Esophagus (tissue), 2 donors: ENCODE measurements at regions not wholly inside any gene's neighbourhood (a gene's known extent, or its start where the extent isn't known, plus 50 kb on each side); places are given as distances from the start of the nearest gene placed in this dataset.
"Not testable (repeated sequence)": the region's sequence is repeated elsewhere in the genome, so short reads cannot be mapped to it uniquely, and the experiment has no call there.

Experiments used
- H3K27ac ChIP-seq, 2 donors: one replicate each; pipeline ENCODE4 v1.5.1; 2013; ENCODE audit warnings: low read depth in 2 of 2, mild to moderate bottlenecking in 2 of 2, inconsistent platforms in 1 of 2, low read length in 1 of 2, moderate library complexity in 1 of 2
- H3K27me3 ChIP-seq, 2 donors: one replicate each; pipeline ENCODE4 v1.6.1; 2013; ENCODE audit warnings: low read length in 2 of 2, control low read depth in 1 of 2, mild to moderate bottlenecking in 1 of 2; ENCODE audit not compliant: insufficient read depth in 2 of 2, control insufficient read depth in 1 of 2
- H3K36me3 ChIP-seq, 2 donors: one replicate each; pipeline ENCODE4 v1.6.1; 2013; ENCODE audit warnings: low read length in 1 of 2; ENCODE audit not compliant: control insufficient read depth in 2 of 2, insufficient read depth in 2 of 2
- H3K4me1 ChIP-seq, 2 donors: one replicate each; pipeline ENCODE4 v1.6.1; 2013; ENCODE audit warnings: low read length in 1 of 2; ENCODE audit not compliant: control insufficient read depth in 2 of 2, insufficient read depth in 2 of 2
- H3K4me3 ChIP-seq, 2 donors: one replicate each; pipeline ENCODE4 v1.5.1; 2013; ENCODE audit warnings: low read length in 2 of 2, mild to moderate bottlenecking in 2 of 2, low read depth in 1 of 2, moderate library complexity in 1 of 2
- H3K9me3 ChIP-seq, 2 donors: one replicate each; pipeline ENCODE4 v1.6.1; 2013; ENCODE audit warnings: mild to moderate bottlenecking in 2 of 2, low read depth in 1 of 2, low read length in 1 of 2, moderate library complexity in 1 of 2; ENCODE audit not compliant: control insufficient read depth in 2 of 2, insufficient read depth in 1 of 2
- WGBS, 2 donors: extraction: QIAGEN DNeasy Blood & Tissue Kit; methylation state at CpG; one replicate each; pipeline ENCODE4 v1.1.7; 2013; 5-methylcytosine and 5-hydroxymethylcytosine counted together
- donor health status: healthy with polysubstance abuse.
- donor health status: Bipolar disorder and iron deficiency.

DNA sequence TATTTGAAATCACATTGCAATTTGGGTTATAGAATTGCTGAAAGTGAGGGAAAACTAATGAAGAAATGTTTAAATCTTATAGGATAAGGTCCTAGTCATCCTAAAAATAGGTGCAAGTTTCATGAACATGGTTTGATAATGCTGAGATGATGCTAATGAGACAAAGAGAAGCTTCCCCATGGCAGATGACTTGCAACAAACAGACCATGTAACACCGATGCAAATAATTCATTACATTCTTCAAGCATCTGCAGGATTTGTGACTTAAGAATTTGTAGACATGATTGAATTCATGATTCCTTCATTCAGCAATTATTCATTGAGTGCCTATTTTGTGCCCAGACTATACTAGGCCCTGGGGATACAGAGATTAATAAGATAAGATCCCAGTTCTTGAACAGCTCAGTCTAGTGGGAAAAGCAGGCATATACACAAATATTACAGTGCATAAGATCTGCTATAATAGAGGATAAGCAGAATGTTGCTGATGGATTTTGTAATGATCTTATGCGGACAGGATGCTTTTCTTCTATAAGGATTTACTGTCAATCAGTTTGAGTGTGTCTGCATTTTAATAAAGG is 367.9 kb upstream of the GBE1 start:
- no peaks in the 10 kb centered on the region for H3K4me1 ChIP-seq
- 63 to 69% methylated on average over 2 of the region's 2 CpGs for WGBS, 2 donors
- H3K27me3 ChIP-seq: no peaks in the 10 kb centered on the region
- H3K36me3 ChIP-seq: no peaks in the 10 kb centered on the region
- H3K4me3 ChIP-seq: no peak overlapping the region
- no peak overlapping the region for H3K27ac ChIP-seq
- H3K9me3 ChIP-seq: no peaks in the 10 kb centered on the region

DNA sequence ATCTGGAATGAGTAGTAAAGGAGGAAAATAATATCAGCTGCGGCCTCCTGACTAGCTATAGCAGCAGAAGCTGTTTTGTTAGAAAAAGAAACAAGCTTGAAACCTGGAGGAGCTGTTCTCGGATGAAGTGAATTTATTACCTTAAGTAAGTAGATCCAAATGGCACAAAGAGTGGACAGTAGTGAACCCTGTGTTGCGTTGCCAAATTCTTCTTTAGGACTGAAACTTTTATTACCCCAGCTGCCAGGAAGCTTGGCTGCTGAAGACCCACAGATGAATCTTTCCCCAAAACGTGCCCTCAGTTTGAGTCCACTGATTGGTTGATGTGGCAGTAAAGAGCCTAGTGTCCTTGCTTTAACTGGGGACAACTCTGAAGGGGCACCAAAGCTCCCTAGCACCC is 366.8 kb upstream of the GBE1 start:
- no peaks in the 10 kb centered on the region for H3K27me3 ChIP-seq
- no peak overlapping the region for H3K4me3 ChIP-seq
- 80 to 86% methylated on average over 4 of the region's 4 CpGs for WGBS, 2 donors
- no peaks in the 10 kb centered on the region for H3K36me3 ChIP-seq
- H3K27ac ChIP-seq: no peak overlapping the region
- H3K9me3 ChIP-seq: no peaks in the 10 kb centered on the region
- H3K4me1 ChIP-seq: no peaks in the 10 kb centered on the region

DNA sequence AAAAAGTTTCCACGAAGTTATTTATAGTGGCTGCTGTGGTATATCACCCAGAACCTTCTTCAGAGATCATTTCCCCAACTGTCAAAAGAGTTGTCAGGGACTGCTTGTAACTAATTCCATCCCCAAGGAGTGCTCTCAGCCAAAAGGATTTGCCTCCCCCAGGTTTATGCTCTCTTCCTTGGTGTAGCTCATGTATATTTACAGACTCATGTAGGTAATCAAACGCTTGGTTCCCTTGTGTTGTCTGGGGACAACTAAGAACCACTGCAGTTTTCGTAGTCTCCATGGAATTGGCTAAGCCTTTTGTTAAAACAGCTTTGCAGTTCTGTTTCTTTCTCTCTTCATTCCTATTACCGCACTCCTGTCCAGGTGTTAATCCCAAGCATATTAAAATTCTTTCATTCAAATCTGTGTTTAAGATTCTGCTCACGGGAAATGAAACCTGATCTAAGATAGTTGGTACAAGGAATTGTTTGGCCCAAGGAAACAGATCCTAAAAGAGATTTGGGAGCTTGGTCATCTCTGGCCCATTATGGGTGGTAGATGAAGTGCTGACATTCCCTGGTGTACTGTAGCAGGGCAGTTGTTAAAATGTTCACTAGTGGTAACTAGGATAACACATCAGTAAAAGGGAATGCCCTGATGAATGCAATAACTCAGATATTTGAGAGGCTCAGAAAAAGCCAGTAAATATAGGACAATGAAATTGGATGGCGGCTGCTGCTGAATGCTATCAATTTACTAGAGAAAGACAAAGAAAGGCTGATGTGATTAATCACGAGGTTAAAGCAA is 361.3 kb upstream of the GBE1 start:
- WGBS, 2 donors: 84 to 86% methylated on average over 7 of the region's 7 CpGs
- no peak overlapping the region for H3K4me3 ChIP-seq
- H3K27ac ChIP-seq: no peak overlapping the region
- H3K9me3 ChIP-seq: no peaks in the 10 kb centered on the region
- no peaks in the 10 kb centered on the region for H3K36me3 ChIP-seq
- no peaks in the 10 kb centered on the region for H3K27me3 ChIP-seq
- no peaks in the 10 kb centered on the region for H3K4me1 ChIP-seq

DNA sequence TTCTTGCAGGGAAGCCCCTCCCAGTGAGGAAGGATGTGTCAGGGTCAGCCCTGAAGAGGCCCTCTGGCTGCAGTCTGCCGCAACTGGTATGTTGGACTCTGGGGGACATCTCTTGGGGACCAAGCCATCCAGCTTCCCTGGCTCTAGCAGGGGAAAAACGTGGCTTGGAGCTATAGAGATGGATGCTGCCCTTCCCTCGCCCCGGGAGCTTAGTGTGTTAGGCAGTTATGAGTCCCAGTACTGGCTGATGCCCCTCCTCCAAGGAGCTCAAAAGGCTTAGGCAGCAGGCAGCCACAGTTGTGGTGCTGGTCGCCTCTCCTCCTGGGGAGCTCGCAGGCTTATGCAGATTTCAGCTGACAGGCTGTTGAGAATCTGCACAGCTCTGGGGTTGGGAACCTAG is 353.1 kb upstream of the GBE1 start:
- H3K9me3 ChIP-seq: no peaks in the 10 kb centered on the region
- H3K27me3 ChIP-seq: no peaks in the 10 kb centered on the region
- H3K4me1 ChIP-seq: no peaks in the 10 kb centered on the region
- H3K36me3 ChIP-seq: no peaks in the 10 kb centered on the region
- no peak overlapping the region for H3K27ac ChIP-seq
- H3K4me3 ChIP-seq: no peak overlapping the region
- 71 to 82% methylated on average over 6 of the region's 6 CpGs for WGBS, 2 donors

DNA sequence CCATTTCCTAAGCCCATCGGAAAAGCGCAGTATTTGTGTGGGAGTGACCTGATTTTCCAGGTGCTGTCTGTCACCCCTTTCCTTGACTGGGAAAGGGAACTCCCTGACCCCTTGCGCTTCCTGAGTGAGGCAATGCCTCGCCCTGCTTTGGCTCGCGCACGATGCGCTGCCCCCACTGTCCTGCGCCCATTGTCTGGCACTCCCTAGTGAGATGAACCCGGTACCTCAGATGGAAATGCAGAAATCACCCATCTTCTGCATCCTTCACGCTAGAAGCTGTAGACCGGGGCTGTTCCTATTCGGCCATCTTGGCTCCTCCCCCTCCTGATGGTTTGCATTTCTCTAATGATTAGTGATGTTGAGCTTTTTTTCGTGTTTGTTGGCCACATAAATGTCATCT is 349.3 kb upstream of the GBE1 start:
- H3K27me3 ChIP-seq, H3K27ac ChIP-seq, H3K36me3 ChIP-seq, H3K4me3 ChIP-seq, H3K9me3 ChIP-seq, H3K4me1 ChIP-seq: not testable (repeated sequence)
- 88 to 95% methylated on average over 9 to 14 of the region's 14 CpGs for WGBS, 2 donors

DNA sequence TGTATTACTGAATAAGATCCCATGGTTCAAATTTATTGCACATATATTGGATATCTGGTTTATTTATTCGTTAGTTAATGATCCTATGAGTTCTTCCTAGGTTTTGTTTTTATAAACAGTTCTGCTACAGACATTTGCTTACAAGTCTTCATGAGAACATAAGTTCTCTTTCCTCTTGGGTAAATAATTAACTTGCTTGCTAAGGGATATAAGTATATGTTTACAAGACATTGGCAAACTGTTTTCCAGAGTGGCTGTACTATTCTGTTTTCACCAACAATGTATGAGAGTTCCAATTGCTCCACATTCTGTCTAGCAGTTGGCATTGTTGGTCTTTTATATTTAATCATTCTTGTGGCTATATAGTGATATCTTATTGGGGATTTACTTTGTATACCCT is 341.8 kb upstream of the GBE1 start:
- Histone ChIP-seq H3K27ac (no peak overlapping the region), H3K4me1 (no peaks in the 10 kb centered on the region), H3K36me3 (no peaks in the 10 kb centered on the region), H3K9me3 (no peaks in the 10 kb centered on the region), H3K4me3 (no peak overlapping the region), H3K27me3 (no peaks in the 10 kb centered on the region)
- WGBS, 2 donors: 77 to 85% methylated on average over 1 of the region's 1 CpG

DNA sequence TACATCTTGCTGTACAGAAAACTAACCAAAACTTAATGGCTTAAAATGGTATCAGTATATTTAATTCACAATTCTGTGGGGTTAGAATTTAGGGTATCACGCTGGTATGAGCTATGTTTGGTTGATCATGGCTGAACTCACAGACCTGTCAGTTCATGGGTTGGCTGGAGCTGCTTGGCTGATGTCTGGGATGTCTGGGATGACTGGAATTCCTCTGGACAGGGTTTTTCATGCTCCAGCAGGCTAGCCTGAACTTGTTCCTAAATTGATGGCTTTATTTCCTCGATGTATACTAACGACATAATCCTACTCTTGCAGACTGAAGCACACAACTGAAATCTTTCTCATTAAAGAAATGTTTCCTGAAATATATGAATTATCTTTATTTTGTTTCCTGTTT is 338.9 kb upstream of the GBE1 start:
- no peaks in the 10 kb centered on the region for H3K9me3 ChIP-seq
- no peaks in the 10 kb centered on the region for H3K36me3 ChIP-seq
- no peaks in the 10 kb centered on the region for H3K27me3 ChIP-seq
- 40 to 64% methylated on average over 3 of the region's 3 CpGs for WGBS, 2 donors
- no peak overlapping the region for H3K27ac ChIP-seq
- no peak overlapping the region for H3K4me3 ChIP-seq
- H3K4me1 ChIP-seq: no peaks in the 10 kb centered on the region

DNA sequence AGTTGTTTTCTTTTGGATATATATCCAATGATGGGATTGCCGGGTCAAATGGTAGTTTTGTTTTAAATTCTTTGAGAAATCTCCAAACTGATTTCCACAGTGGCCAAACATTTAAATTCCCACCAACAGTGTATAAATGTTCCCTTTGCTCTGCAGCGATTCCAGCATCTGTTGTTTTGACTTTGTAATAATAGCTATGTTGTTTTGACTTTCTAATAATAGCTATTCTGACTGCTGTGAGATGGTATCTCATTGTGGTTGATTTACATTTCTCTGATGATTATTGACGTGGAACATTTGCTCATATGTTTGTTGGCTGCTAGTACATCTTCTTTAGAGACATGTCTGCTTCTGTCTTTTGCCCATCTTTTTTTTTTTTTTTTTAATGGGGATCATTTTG is 332.2 kb upstream of the GBE1 start:
- Histone ChIP-seq H3K9me3 (no peaks in the 10 kb centered on the region), H3K27me3 (no peaks in the 10 kb centered on the region), H3K4me1 (no peaks in the 10 kb centered on the region), H3K4me3 (no peak overlapping the region), H3K27ac (no peak overlapping the region), H3K36me3 (no peaks in the 10 kb centered on the region)
- 79 to 86% methylated on average over 3 of the region's 3 CpGs for WGBS, 2 donors

DNA sequence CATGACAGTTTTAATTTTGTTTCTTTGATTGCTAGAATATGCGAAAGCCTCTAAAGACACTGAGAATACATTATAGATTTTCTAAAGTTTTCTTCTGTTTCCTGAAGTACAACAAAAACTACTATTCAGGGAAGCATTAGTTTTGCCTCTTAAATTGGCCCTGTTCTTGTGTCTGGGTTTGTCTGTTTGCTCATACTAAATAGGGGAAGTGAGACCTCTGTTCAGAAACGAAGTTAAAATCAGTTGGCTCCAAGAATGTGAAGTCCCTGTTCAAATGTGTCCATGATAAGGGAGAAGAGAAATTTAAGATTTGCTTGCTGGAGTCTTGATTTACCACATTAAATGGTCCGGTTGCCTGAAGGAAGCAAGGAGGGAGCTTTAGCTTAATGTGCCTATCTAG is 327.3 kb upstream of the GBE1 start:
- Histone ChIP-seq H3K36me3 (no peaks in the 10 kb centered on the region), H3K27me3 (no peaks in the 10 kb centered on the region), H3K27ac (no peak overlapping the region), H3K9me3 (no peaks in the 10 kb centered on the region), H3K4me1 (no peaks in the 10 kb centered on the region), H3K4me3 (no peak overlapping the region)
- 72 to 74% methylated on average over 3 of the region's 3 CpGs for WGBS, 2 donors

DNA sequence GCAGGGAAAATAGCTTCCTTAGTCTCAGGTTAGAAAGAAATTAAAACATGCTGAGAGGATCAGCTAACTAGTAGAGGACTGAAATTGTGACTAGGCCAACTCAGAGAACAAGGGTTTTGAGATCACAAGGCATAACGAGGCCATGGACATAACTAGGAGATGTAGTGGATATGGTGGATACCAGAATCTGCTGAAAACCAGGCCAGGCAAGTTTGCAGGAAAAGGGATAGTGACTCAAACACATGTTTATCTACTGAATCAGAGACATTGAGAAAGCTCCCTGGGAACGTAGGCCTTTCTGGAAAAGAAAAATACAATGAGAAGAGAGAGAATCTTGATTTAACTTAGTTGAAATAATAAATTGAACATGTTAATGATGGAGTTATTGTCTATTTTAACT is 326.5 kb upstream of the GBE1 start:
- Histone ChIP-seq H3K4me3 (no peak overlapping the region), H3K27ac (no peak overlapping the region), H3K36me3 (no peaks in the 10 kb centered on the region), H3K9me3 (no peaks in the 10 kb centered on the region), H3K4me1 (no peaks in the 10 kb centered on the region), H3K27me3 (no peaks in the 10 kb centered on the region)
- 46 to 64% methylated on average over 2 of the region's 2 CpGs for WGBS, 2 donors
